Suppressor macrophage treated with lipopolysaccharide for 1 hour (primary cell): ENCODE measurements at regions not wholly inside any gene's neighbourhood (a gene's known extent, or its start where the extent isn't known, plus 50 kb on each side); places are given as distances from the start of the nearest gene placed in this dataset.
"Not testable (repeated sequence)": the region's sequence is repeated elsewhere in the genome, so short reads cannot be mapped to it uniquely, and the experiment has no call there.

Experiments used
- DNase-seq, 3 donors: peaks; one replicate each; pipeline ENCODE4 v3.0.0-alpha.2; 2020 to 2022

DNA sequence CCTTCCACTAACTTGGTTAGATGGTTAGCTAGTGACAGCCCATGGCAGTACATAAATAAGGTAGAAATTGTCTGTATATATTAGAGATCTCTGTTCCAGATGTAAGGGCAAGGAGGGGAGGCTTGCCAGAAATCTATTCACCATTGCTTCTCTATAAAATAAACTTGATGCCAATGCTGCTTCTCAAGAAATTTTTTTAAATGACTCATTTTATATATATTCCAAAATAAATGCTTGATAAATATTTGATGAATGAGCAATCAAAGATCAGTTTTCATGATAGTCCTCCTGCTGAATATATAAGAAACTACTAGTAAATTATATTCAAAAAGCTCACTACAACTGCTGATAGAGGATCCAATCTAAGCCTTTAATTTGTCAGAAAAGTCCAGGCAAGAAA, 710.6 kb upstream of the CCDC179 start:
- DNase-seq = no peak

DNA sequence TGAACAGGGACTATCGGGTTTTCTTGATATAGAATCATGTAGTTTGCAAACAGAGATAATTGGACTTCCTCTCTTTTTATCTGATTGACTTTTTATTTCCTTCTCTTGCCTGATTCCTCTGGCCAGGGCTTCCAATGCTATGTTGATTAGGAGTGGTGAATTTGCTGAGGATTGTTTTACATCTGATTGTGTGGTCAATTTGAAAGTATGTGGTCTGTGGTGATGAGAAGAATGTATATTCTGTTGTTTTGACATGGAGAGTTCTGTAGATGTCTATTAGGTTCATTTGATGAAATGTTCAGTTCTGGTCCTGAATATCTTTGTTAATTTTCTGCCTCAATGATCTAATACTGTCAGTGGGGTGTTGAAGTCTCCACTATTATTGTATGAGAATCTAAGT, 713.2 kb upstream of the CCDC179 start:
- DNase-seq = no peak

DNA sequence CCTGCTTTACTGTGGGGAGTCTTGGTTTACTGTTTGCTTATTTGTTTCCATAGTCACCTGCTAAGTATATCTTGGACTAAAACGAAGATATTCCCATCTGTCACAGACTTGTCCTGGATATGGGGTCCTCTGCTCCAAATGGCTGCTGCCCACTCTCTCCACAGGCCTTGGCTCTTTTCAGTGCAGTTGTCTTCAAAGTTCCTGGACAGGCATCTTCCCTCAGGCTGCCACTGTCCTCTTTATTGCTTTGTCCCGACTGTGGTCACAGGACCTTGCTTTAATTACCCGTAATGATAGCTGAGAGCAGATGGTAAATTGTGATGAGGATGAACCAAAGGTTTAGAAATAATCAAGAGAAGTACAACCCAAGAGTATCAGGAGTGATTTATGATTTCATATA, 713.9 kb upstream of the CCDC179 start:
- no peak for DNase-seq

DNA sequence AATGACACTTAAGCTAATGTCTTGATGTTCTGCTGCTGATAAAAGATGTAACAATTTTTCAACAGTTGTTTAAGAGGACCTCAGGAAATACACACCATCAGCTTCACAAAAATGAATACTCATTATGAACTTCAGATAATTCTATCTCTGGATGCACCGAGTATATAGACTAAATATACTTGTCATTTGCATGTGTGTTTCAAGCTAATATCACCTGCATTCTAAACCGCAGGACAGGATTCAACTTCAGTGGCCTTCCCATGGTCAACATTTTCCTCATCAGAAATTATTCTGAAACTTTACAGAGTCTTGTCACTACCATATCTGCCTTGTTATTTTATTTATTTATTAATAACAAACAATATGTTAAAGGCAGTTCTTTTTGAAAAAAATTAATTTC, 717.0 kb upstream of the CCDC179 start:
- DNase-seq = no peak

DNA sequence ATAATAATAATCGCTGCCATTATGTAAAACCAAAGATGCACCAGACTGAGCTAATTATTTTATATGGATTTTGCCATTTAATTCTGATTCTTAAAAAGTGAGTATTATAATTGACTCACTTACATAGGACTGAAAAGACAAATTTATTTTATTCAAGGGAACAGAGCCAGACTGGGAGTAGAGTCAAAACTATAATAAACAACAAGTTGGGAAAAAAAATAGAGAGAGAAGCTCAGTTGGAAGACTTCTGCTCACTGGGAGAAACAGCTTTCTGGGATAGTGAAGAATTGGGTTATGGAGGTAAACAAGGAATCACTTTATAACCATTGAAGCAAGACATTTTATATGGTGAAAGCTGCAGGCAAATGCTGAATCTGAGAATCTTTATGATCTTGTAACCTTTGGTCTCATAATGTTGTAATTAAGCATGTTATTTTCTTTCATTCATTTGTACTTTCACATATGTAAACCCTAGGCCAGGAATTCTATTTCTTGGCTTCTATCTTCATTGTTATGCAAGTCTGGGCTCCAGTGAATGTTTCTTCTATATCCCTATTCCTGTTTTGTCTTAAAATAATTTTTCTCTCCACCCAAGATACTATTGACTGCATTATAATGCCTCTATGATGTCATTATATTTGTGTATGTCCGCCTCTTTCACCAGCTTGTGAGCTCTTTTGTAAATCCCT, 725.3 kb upstream of the CCDC179 start:
- no peak for DNase-seq

DNA sequence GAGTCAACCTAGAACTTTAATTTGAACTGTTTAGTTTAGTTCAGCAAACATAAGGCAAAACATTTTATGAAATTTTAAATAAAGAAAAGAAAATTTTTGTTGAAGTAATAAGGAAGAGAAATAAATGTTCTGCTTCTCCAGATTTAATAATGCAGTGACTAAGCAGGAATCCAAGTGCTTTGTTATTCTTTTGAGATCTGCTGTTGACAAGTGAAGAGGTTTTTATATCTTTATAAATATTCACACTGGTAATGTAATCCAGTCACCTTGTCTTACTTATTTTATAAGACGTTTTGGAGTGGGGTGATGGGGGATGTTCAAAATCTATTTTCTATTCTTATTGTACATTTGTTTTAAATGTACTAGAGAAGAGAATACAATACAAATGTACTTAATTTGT, 725.9 kb upstream of the CCDC179 start:
- DNase-seq = no peak

DNA sequence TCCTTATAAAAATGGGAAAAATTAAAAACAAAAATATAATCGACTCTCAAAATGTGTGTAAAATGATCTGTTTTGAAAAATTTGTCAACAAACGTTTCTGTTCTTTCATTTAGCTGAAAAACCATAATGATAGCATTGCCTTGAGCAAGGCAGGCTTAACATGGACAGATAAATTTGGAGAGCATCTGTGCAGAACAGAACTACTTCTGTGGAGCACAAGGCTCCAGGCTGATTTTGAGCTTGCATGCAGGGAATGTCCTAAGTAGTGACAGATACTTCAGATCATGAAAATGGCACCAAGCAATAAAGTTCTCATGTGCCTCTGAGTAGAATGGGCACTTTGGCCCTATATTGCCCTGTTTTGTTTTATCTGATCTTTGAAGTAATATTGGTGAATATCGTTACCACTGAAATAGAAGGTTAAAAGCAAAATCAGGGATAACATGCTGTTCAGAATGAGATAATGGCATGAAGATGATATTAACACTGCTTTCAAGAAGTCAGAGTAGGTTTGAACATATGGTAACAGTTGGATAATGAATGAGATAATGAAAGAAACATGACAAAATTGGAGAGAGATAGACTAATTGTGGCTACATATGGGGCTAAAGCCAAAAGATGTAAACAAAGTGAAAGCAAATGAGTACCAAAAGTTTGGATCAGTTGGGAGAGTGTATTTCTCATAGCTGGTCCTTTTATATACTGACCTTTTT, 730.5 kb upstream of the CCDC179 start:
- no peak for DNase-seq

DNA sequence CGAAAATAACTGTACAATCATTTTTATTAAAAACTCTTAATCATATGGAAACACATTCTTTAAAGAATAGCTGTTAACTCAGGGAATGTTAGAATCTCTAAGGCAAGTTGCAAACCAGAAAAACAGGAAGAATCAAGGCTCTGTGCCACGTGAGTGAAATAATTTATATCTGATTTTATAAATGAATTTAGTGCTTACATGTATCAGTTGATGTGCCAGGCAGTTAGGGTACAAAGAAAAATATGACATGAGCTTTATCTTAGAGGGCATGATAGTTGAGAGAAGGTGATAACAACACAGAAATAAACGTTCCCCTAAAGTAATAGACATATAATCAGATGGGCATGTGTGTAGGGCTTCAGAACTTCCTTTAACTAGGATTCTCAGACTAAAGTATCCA, 734.5 kb upstream of the CCDC179 start:
- DNase-seq = no peak

DNA sequence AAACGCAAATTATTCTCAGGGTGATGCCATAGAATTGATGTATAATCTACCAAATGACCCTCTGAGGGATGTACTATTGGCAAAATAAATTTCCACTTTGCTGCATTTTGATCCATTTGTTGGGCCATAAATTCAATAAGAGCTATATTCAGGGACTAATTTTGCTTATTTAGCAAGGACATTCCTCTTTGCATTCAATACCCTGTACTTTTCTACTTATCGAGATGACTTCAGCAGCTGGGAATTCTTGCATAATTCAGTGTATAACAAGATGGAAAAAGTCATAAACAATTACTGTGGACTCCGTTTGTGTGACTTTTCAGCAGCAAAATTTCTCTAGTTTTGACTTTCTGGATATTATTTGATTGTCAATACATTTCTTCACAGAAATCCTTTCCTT, 744.7 kb upstream of the CCDC179 start:
- DNase-seq = no peak

DNA sequence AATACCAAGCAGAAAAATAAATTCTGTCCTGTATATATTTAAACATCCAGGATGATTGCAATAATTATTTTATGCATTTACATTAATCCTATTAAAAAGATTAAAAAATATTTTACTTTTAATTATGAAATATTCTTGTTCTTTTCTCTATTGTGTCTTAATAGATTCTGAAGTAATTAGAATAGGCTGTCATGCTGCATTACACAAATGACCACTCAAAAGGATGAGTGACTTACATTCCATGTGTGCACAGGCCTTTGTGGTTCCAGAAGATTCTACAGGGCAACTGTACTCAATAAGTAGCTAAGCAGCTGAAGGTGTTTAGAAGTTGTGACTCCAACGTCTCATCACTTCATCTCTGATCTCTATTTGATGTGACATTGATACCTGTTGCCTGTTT, 745.9 kb upstream of the CCDC179 start:
- DNase-seq = no peak

DNA sequence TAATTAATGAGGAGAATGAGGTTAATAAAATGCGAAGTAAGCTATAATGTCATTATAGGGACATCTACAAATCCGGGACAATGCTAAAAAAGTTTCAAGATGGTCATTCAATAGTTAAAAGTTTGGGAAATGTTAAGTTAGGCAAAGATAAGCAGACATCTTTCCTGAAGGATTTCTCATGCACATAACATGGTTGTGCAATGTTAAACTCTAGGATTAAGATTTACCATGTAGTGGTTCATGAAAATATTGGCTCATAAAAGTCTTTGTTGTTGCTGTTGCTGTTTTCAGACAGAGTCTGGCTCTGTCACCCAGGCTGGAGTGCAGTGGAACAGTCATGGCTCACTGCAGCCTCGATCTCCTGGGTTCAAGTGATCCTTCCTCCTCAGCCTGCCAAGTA, 751.5 kb upstream of the CCDC179 start:
- DNase-seq = no peak

DNA sequence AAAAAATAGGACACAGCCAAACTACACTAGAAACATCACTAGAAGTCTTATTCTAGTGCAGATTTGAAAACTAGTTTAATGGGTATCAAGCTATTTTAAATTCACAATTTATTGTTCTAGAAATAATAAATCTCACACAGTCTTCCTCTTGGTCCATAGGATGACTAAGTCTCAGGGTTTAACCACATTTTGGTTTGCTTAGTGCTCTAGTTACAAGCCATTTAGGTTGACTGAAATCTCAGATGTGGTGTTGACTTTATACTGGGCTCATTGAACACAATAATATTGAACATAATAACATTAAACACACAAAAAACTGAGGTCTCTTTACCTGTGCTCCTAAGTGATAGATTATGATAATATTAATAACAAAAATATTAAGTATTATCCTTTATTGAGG, 760.3 kb upstream of the CCDC179 start:
- no peak for DNase-seq

DNA sequence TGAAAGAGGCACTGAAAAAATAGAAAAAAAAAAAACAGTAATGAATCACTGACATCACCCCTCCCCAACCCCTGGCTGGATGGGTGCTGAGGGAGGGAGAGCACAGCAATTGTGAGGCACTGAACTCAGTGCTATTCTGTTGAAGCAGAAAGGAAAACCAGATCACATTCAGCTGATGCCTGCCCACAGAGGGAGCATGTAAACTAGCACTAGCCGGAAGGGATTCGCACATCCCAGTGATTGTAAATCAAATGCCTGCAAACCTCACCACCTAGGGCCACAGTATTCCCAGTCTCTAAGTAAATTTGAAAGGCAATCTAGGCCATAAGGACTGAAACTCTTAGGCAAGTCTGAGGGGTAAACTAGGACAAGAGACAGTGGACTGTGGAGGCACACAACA, 772.0 kb upstream of the CCDC179 start:
- DNase-seq = no peak

DNA sequence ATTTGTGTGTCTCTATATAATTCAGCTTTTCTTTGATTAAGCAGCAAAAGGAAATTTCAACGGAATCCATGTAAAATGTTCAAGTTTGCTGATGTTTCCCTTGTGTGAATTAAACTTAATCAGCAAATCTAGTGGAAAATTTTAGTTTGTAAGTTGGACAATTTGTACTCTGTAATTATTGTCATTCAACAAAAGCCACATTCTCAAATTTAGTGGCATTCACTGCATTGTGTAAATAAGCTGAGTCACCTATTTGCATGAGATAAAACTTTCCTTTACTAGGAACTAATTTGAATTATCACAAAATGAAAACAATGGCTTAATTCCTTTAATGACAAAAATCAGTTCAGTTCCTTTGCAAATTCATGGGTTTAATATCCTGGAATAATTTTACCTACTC, 784.2 kb upstream of the CCDC179 start:
- no peak for DNase-seq

DNA sequence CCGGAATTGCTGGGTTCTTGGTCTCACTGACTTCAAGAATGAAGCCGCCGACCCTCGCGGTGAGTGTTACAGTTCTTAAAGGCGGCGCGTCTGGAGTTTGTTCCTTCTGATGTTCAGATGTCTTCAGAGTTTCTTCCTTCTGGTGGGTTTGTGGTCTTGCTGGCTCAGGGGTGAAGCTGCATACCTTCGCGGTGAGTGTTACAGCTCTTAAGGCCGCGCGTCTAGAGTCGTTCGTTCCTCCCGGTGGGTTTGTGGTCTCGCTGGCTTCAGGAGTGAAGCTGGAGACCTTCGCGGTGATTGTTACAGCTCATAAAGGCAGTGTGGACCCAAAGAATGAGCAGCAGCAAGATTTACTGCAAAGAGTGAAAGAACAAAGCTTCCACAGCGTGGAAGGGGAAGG, 792.1 kb upstream of the CCDC179 start:
- DNase-seq = not testable (repeated sequence)

DNA sequence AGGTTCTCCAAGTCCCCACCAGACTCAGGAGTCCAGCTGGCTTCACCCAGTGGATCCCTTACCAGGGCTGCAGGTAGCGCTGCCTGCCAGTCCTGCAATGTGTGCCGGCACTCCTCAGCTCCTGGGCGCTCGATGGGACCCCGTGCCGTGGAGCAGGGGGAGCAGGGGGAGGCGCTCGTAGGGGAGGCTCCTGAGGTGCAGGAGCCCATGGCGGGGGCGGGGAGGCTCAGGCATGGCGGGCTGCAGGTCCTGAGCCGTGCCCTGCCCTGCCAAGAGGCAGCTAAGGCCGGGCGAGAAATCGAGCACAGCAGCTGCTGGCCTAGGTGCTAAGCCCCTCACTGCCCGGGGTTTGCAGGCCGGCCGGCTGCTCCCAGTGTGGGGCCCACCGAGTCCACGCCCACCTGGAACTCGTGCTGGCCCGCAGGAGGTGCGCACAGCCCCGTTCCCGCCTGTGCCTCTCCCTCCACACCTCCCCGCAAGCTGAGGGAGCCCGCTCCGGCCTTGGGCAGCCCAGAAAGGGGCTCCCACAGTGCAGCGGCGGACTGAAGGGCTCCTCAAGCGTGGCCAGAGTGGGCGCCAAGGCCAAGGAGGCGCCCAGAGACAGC, 792.9 kb upstream of the CCDC179 start:
- DNase-seq = no peak

DNA sequence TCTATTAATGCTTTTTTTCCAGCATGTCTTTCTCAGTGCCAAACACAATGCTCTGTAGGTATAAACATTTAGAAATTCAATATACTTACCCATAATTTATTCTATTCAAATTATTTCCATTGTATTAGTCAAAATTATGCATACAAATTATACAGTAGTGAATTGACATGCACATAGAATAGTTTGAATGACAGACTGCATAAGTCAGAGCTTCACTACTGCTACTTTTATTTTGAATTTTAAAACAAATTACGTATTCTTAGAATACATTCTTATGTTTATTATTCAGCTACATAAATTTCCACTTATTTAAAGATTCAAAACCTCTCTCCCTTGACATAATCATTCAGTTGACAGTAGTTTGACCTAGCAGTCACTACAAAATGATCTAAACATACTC, 808.0 kb upstream of the CCDC179 start:
- DNase-seq = no peak

DNA sequence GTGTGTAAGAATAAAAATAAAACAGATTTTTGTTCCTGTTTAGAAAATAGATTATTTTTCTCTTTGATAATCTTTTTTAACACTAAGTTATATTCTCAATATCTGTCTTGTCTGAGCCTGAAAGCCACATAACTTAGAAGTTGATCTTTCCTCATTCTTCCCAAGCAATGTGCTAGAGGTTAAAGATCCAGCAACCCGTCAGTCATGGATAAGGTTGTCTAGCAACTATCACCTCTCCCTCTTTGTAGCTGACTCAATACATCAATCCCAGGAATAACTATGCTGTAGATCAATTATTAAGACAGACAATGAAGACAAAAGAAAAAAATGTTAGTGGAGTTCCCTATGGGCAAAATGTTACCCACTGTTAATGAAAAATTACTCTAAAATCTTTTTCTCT, 813.1 kb upstream of the CCDC179 start:
- DNase-seq = no peak

DNA sequence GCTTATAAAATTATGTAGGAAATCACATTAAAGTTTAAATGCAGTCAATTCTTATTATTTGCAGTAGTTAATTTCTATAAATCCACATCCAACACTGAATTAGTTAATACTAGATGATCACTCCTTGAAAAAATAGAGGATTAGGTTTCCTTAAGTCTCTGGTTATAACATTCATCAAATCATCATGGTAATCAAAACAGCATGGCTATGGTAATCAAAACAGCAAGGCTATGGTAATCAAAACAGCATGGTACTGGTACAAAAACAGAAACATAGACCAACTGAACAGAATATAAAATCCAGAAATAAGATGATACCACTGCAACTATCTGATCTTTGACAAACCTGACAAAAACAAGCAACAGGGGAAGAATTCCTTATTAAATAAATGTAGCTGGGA, 814.6 kb upstream of the CCDC179 start:
- DNase-seq = no peak

DNA sequence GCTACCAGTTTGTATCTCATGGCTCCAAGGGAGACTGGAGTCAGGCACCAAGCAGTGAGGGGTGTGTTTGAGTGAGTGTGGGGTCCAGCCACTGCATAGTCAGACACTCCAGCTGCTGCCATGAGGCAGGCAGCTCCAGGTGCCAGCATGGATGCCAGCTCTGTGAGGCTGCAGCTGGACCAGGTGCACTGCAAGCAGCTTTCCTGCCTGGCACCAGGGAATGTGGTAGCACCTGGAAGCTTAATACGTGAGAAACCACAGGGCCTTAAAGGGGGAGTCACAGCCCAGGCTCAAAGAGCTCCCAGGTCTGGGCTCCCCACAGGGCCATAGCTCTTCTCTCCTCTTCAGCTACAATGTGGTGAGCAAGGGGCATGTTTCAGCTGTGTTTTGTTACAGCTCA, 817.8 kb upstream of the LUZP2 start:
- no peak for DNase-seq

DNA sequence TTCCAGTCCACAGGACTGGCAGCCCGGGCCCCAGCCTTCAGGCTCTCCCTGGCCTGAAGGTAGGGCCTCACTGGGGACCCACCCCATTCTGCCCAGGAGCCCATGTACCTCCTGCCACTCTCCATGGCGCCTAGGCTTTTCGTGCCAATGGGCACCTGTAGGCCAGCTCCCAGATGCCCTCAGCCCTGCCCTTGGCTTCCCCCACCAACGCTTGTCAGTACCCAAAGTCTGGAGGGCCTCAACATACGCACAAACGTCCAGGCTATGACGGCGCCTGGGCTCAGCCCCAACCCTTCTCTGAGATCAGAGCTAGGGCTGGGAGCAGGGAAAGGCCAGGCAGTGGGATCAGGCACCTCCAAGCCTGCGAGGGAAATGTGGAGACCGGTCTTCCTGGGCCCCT, 816.9 kb upstream of the LUZP2 start:
- no peak for DNase-seq

DNA sequence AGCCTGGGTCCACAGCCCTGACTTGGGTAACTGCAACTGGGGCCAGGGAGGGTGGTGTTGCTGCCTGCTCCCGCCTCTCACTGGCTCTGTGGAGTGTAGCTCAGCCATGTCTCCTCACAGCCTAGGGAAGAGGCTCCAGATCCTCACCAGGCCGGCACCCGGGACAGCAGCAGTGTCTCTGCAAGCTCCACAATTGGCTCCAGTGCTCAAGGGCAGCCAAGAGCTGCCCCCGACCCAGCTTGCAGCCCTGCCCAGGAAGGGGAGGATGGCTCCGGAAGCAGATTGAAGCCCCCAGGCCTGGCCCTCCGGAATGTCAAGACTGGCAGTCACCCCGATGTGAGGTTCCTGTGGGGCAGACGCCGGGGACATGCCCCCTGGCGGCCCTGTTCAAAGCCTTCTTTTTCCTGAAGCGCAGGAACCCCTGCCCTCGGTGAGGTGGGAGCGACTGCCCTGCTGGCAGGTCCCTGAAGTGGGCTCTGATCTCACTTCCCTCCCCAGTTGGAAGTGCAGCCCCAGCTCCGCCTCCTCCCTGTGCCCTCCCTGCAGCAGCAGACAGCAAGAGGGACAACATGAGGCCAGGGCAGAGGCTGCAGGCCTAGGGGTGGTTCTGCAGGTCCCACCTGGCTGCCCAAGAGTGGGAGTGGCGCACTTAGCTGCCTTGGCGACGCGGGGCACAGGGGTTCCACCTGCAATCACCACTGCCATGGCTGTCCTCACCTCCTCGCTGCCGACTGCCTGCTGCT, 816.2 kb upstream of the LUZP2 start:
- DNase-seq = no peak

DNA sequence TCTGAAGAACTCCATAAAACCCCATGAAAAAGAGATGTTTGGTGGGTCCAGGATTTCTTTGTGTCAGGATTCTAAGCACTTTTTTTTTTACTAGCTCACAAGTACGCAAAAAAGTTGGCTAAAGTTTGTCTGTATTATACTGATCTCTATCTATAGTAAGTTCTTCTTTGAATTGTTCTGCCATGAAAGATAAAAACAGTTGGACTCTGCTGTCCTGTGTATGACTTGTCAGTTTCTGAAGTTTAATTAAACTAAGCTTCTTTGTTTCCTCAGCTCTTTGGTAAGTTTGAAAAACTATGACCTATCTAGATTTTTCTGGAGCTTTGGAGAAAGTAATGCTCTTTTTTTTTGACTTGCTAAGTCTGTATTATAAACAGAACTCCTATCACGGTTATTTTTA, 812.2 kb upstream of the LUZP2 start:
- DNase-seq = no peak

DNA sequence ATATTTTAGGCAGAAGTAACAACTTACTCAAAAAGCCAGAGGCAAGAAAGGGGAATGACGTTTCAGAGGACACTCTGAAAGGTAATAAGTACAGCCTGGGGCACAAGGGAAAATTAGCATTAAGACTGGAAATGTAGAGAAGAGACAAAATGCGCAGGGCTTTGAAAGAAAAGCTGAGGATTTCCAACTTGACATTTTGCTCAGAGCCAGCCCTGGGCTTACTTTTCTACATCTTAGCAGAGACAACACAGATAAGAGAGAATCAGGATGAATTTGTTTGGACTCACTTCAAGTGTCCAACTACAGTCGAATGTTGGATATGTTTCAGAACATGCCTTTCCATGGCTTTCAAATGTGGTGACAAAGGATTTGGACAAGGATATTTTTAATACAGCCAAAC, 808.9 kb upstream of the LUZP2 start:
- no peak for DNase-seq
